ENCODE measurements at regions not wholly inside any gene's neighbourhood (a gene's known extent, or its start where the extent isn't known, plus 50 kb on each side); places are given as distances from the start of the nearest gene placed in this dataset.

GRCh38 chr7:45971661-45972175, 50.6 kb upstream of the IGFBP3 start:
- Histone ChIP-seq H2BK20ac (ENCODE audit: low read length) (no peak overlapping the region), H3K23me2 (ENCODE audit: low read depth, low read length) (no peaks in the 10 kb centered on the region), H3K79me1 (ENCODE audit: low read depth, low read length) (no peaks in the 10 kb centered on the region), H3K18ac (ENCODE audit: extremely low read depth, low read length) (no peak overlapping the region), H2AK5ac (ENCODE audit: low read depth, low read length) (no peak overlapping the region), H2BK12ac (ENCODE audit: low read depth, low read length) (no peak overlapping the region), H3K9me3 (ENCODE audit: insufficient read depth in 2 of 2, low read depth in 1 of 2, low read length in 1 of 2) (no peaks in the 10 kb centered on the region), H3K4me1 (replicated peaks in 1 of 4; ENCODE audit: control insufficient read depth in 3 of 4, insufficient read depth in 4 of 4, low read length in 3 of 4) (no peaks in the 10 kb centered on the region), H3K4me2 (ENCODE audit: insufficient read depth in 1 of 2, low read depth in 2 of 2, low read length in 2 of 2) (no peak overlapping the region), H3K4ac (replicated peaks; ENCODE audit: insufficient read length, low read depth, low read length) (no peak overlapping the region), H2BK5ac (ENCODE audit: low read depth, low read length) (no peak overlapping the region), H4K8ac (ENCODE audit: extremely low read depth, insufficient read depth, low read length) (no peak overlapping the region), H2BK120ac (replicated peaks; ENCODE audit: low read depth, low read length) (no peak overlapping the region), H3K36me3 (ENCODE audit: control insufficient read depth in 2 of 4, insufficient read depth in 4 of 4, low read length in 3 of 4) (no peaks in the 10 kb centered on the region), H3K56ac (replicated peaks; ENCODE audit: insufficient read length, low read depth, low read length) (no peak overlapping the region), H4K91ac (replicated peaks; ENCODE audit: insufficient read length, low read length) (no peak overlapping the region), H3K79me2 (ENCODE audit: control insufficient read depth in 1 of 2, insufficient read depth in 2 of 2, low read length in 2 of 2) (no peaks in the 10 kb centered on the region), H2AFZ (ENCODE audit: low read length) (no peak overlapping the region), H3K14ac (ENCODE audit: insufficient read length) (no peak overlapping the region), H2BK15ac (ENCODE audit: low read length) (no peak overlapping the region), H3K4me3 (ENCODE audit: extremely low read depth in 1 of 4, insufficient read depth in 2 of 4, low read depth in 3 of 4, low read length in 4 of 4) (no peak overlapping the region), H3K9ac (replicated peaks in 1 of 4; ENCODE audit: extremely low read depth in 1 of 4, low read depth in 3 of 4, low read length in 3 of 4) (no peak overlapping the region), H4K5ac (ENCODE audit: insufficient read length, low read depth, low read length) (no peak overlapping the region), H3K27ac (ENCODE audit: low read depth, low read length) (no peak overlapping the region), H4K20me1 (replicated peaks in 1 of 2; ENCODE audit: control insufficient read depth in 1 of 2, insufficient read depth in 2 of 2, low read length in 2 of 2) (no peaks in the 10 kb centered on the region), H3K27me3 (replicated peaks in 1 of 4; ENCODE audit: control insufficient read depth in 3 of 4, extremely low read depth in 1 of 4, insufficient read depth in 3 of 4, low read length in 3 of 4) (no peaks in the 10 kb centered on the region), H3K23ac (ENCODE audit: insufficient read length) (no peak overlapping the region)
- DNase-seq (ENCODE audit: low read depth in 1 of 2, low spot score in 2 of 2) (no peak), FAIRE-seq (no peak)
- 90% methylated on average over 5 of the region's 5 CpGs; no CpG with 5 or more reads in 1 of the 2 experiments for WGBS, 2 experiments (ENCODE audit: extremely low coverage in 1 of 2, insufficient coverage in 1 of 2, insufficient read length in 1 of 2, insufficient replicate concordance in 2 of 2, low coverage in 1 of 2, low lambda C conversion rate in 2 of 2, missing lambda C conversion rate in 1 of 2)
- CTCF ChIA-PET (ENCODE audit: partially characterized antibody), result interaction anchor here (0.9 kb wide), 1 partner anchor 34 kb away, joined by 3 read pairs; no protein-coding TSS in a partner anchor
- POLR2A ChIA-PET (ENCODE audit: partially characterized antibody), result no interaction called here
- TF ChIP-seq TCF12 (IDR thresholded peaks at IDR 0.05; ENCODE audit: low read depth, low read length) (no peak), SUZ12 (IDR thresholded peaks at IDR 0.05; ENCODE audit: low read length) (no peak), TBP (IDR thresholded peaks at IDR 0.05; ENCODE audit: low read depth, low read length) (no peak), MAFK (IDR thresholded peaks at IDR 0.05; ENCODE audit: low read depth, low read length) (no peak), ATF3 (IDR thresholded peaks at IDR 0.05; ENCODE audit: insufficient read depth, low read depth, low read length) (no peak), CREB1 (IDR thresholded peaks at IDR 0.05) (no peak), YY1 (IDR thresholded peaks at IDR 0.05; ENCODE audit: low read depth, low read length) (no peak), FOSL1 (IDR thresholded peaks at IDR 0.05; ENCODE audit: insufficient read depth, low read depth, low read length) (no peak), TAF7 (optimal IDR thresholded peaks at IDR 0.05; ENCODE audit: borderline replicate concordance, low read depth, low read length) (no peak), CTCF (IDR thresholded peaks at IDR 0.05; ENCODE audit: control extremely low read depth in 1 of 3, insufficient read depth in 1 of 3, low read depth in 1 of 3, low read length in 3 of 3) (no peak), BRCA1 (IDR thresholded peaks at IDR 0.05; ENCODE audit: low read depth, low read length) (no peak), RNF2 (IDR thresholded peaks at IDR 0.05; ENCODE audit: borderline replicate concordance, low read depth, low read length, missing control alignments, poor library complexity, severe bottlenecking) (no peak)

Data from H1 (cell line).